H1 (cell line): ENCODE measurements at regions not wholly inside any gene's neighbourhood (a gene's known extent, or its start where the extent isn't known, plus 50 kb on each side); places are given as distances from the start of the nearest gene placed in this dataset.

ENCODE experiments used
- CTCF ChIA-PET: fragments of 300-600 bp; sonication (Branson Sonifier 250); formaldehyde crosslinking; loops from one replicate; lab custom pipeline; 2021; ENCODE audit not compliant: partially characterized antibody; lab: Charles Lee
- POLR2A ChIA-PET: fragments of 300-600 bp; sonication (Branson Sonifier 250); formaldehyde crosslinking; loops from one replicate; lab custom pipeline; 2021; ENCODE audit warnings: inconsistent platforms; ENCODE audit not compliant: partially characterized antibody; lab: Charles Lee
- DNase-seq, 2 experiments: peaks; one replicate each; pipeline versions ENCODE4 v3.0.0 to v3.0.0-alpha.2; 2010 to 2022; ENCODE audit warnings: low spot score in 2 of 2, low read depth in 1 of 2, mixed read lengths in 1 of 2
- FAIRE-seq: peaks from 2 replicates; lab custom pipeline; 2011; peaks lifted over from hg19 to GRCh38; lab: Jason Lieb, UNC
- H2AFZ ChIP-seq: 2 replicates; pipeline ENCODE4 v1.8.1; 2012; ENCODE audit warnings: low read length, inconsistent platforms
- H2AK5ac ChIP-seq: 2 replicates; pipeline ENCODE4 v1.6.1; 2013; ENCODE audit warnings: low read depth, low read length
- H2BK120ac ChIP-seq: replicated peaks from 2 replicates; pipeline ENCODE3; 2013; ENCODE audit warnings: low read depth, low read length, inconsistent platforms
- H2BK12ac ChIP-seq: 2 replicates; pipeline ENCODE4 v1.6.1; 2013; ENCODE audit warnings: low read depth, low read length
- H2BK15ac ChIP-seq: 2 replicates; pipeline ENCODE4 v1.6.1; 2013; ENCODE audit warnings: low read length
- H2BK20ac ChIP-seq: 2 replicates; pipeline ENCODE4 v1.6.1; 2013; ENCODE audit warnings: low read length
- H2BK5ac ChIP-seq: 2 replicates; pipeline ENCODE4 v1.6.1; 2013; ENCODE audit warnings: low read depth, low read length
- H3K14ac ChIP-seq: 2 replicates; pipeline ENCODE4 v1.6.1; 2013; ENCODE audit warnings: inconsistent platforms; ENCODE audit not compliant: insufficient read length
- H3K18ac ChIP-seq: 2 replicates; pipeline ENCODE4 v1.6.1; 2013; ENCODE audit warnings: low read length; ENCODE audit errors: extremely low read depth
- H3K23ac ChIP-seq: 2 replicates; pipeline ENCODE4 v1.6.1; 2013; ENCODE audit warnings: inconsistent platforms; ENCODE audit not compliant: insufficient read length
- H3K23me2 ChIP-seq: 2 replicates; pipeline ENCODE4 v1.6.1; 2013; ENCODE audit warnings: low read depth, low read length
- H3K27ac ChIP-seq: 2 replicates; pipeline ENCODE4 v1.6.1; 2011; ENCODE audit warnings: low read depth, low read length, inconsistent platforms
- H3K27me3 ChIP-seq, 4 experiments: replicated peaks in 1 of 4; 1 replicate in 1 of 4; 2 replicates in 3 of 4; pipeline versions ENCODE4 v1.6.1 to v1.8.1; 2011 to 2013; ENCODE audit warnings: low read length in 3 of 4, mild to moderate bottlenecking in 3 of 4, inconsistent platforms in 2 of 4, mixed read lengths in 2 of 4, moderate library complexity in 1 of 4; ENCODE audit not compliant: control insufficient read depth in 3 of 4, insufficient read depth in 3 of 4; ENCODE audit errors: extremely low read depth in 1 of 4
- H3K36me3 ChIP-seq, 4 experiments: 2 replicates each; pipeline versions ENCODE4 v1.6.1 to v1.8.1; 2011 to 2013; ENCODE audit warnings: mild to moderate bottlenecking in 4 of 4, low read length in 3 of 4, moderate library complexity in 2 of 4, control low read depth in 1 of 4, inconsistent platforms in 1 of 4; ENCODE audit not compliant: insufficient read depth in 4 of 4, control insufficient read depth in 2 of 4
- H3K4ac ChIP-seq: replicated peaks from 2 replicates; pipeline ENCODE3; 2013; ENCODE audit warnings: low read length, low read depth, mixed read lengths, inconsistent platforms; ENCODE audit not compliant: insufficient read length
- H3K4me1 ChIP-seq, 4 experiments: replicated peaks in 1 of 4; 1 replicate in 1 of 4; 2 replicates in 3 of 4; pipeline versions ENCODE4 v1.6.1 to v1.8.1; 2011 to 2013; ENCODE audit warnings: low read length in 3 of 4, inconsistent platforms in 2 of 4, mixed read lengths in 1 of 4; ENCODE audit not compliant: insufficient read depth in 4 of 4, control insufficient read depth in 3 of 4
- H3K4me2 ChIP-seq, 2 experiments: 2 replicates each; pipeline versions ENCODE4 v1.6.1 to v1.8.1; 2011 to 2013; ENCODE audit warnings: low read depth in 2 of 2, low read length in 2 of 2, control low read depth in 1 of 2, inconsistent platforms in 1 of 2, mild to moderate bottlenecking in 1 of 2; ENCODE audit not compliant: insufficient read depth in 1 of 2
- H3K4me3 ChIP-seq, 4 experiments: fragments of 200-600, 300-600 bp in 1 of 4; sonication (generic), shearing (Covaris generic), sonication (Bioruptor Twin) in 1 of 4; 2 replicates each; pipeline versions ENCODE4 v1.5.1 to v1.8.1; 2011 to 2016; ENCODE audit warnings: low read length in 4 of 4, low read depth in 3 of 4, control low read depth in 2 of 4, inconsistent platforms in 2 of 4, mild to moderate bottlenecking in 2 of 4, mixed read lengths in 1 of 4, moderate library complexity in 1 of 4; ENCODE audit not compliant: insufficient read depth in 2 of 4; ENCODE audit errors: extremely low read depth in 1 of 4
- H3K56ac ChIP-seq: replicated peaks from 2 replicates; pipeline ENCODE3; 2013; ENCODE audit warnings: low read depth, mild to moderate bottlenecking, mixed read lengths, low read length, inconsistent platforms; ENCODE audit not compliant: insufficient read length
- H3K79me1 ChIP-seq: 2 replicates; pipeline ENCODE4 v1.6.1; 2013; ENCODE audit warnings: low read depth, low read length, control low read depth
- H3K79me2 ChIP-seq, 2 experiments: 2 replicates each; pipeline versions ENCODE4 v1.6.1 to v1.8.1; 2012 to 2013; ENCODE audit warnings: low read length in 2 of 2, mild to moderate bottlenecking in 2 of 2, inconsistent platforms in 1 of 2; ENCODE audit not compliant: insufficient read depth in 2 of 2, control insufficient read depth in 1 of 2
- H3K9ac ChIP-seq, 4 experiments: replicated peaks in 1 of 4; 1 replicate in 1 of 4; 2 replicates in 3 of 4; pipeline versions ENCODE4 v1.6.1 to v1.8.1; 2011 to 2013; ENCODE audit warnings: low read depth in 3 of 4, low read length in 3 of 4, control low read depth in 2 of 4, mild to moderate bottlenecking in 2 of 4, moderate library complexity in 2 of 4, inconsistent platforms in 1 of 4; ENCODE audit errors: extremely low read depth in 1 of 4
- H3K9me3 ChIP-seq, 2 experiments: 2 replicates each; pipeline versions ENCODE4 v1.6.1 to v1.8.1; 2012 to 2013; ENCODE audit warnings: mild to moderate bottlenecking in 2 of 2, moderate library complexity in 2 of 2, control low read depth in 1 of 2, inconsistent platforms in 1 of 2, low read depth in 1 of 2, low read length in 1 of 2, mixed read lengths in 1 of 2; ENCODE audit not compliant: insufficient read depth in 2 of 2
- H4K20me1 ChIP-seq, 2 experiments: replicated peaks in 1 of 2; 2 replicates each; pipeline versions ENCODE3 to v1.8.1; 2011 to 2013; ENCODE audit warnings: inconsistent platforms in 2 of 2, low read length in 2 of 2, mild to moderate bottlenecking in 1 of 2; ENCODE audit not compliant: insufficient read depth in 2 of 2, control insufficient read depth in 1 of 2
- H4K5ac ChIP-seq: 2 replicates; pipeline ENCODE4 v1.6.1; 2013; ENCODE audit warnings: low read length, low read depth, mixed read lengths, inconsistent platforms; ENCODE audit not compliant: insufficient read length
- H4K8ac ChIP-seq: 2 replicates; pipeline ENCODE4 v1.8.0; 2013; ENCODE audit warnings: mild to moderate bottlenecking, moderate library complexity, low read length, inconsistent platforms; ENCODE audit not compliant: insufficient read depth; ENCODE audit errors: extremely low read depth
- H4K91ac ChIP-seq: replicated peaks from 2 replicates; pipeline ENCODE3; 2013; ENCODE audit warnings: low read length, mixed read lengths, inconsistent platforms; ENCODE audit not compliant: insufficient read length
- SRF ChIP-seq: IDR thresholded peaks from 2 replicates; pipeline ENCODE4 v1.6.1; 2011; ENCODE audit warnings: mild to moderate bottlenecking, low read depth, low read length, moderate library complexity
- TEAD4 ChIP-seq: IDR thresholded peaks from 2 replicates; pipeline ENCODE4 v1.6.1; 2012; ENCODE audit warnings: low read depth, low read length, inconsistent platforms, mixed read lengths
- WGBS, 2 experiments: shearing (Covaris generic) in 1 of 2; methylation state at CpG; one replicate each; pipeline versions ENCODE4 v1.1.6 to v1.1.7; 2013 to 2015; ENCODE audit warnings: low lambda C conversion rate in 2 of 2, mixed read lengths in 2 of 2, inconsistent platforms in 1 of 2, low coverage in 1 of 2, missing lambda C conversion rate in 1 of 2; ENCODE audit not compliant: insufficient replicate concordance in 2 of 2, insufficient coverage in 1 of 2, insufficient read length in 1 of 2; ENCODE audit errors: extremely low coverage in 1 of 2, missing lambda C conversion rate in 1 of 2; 5-methylcytosine and 5-hydroxymethylcytosine counted together

DNA sequence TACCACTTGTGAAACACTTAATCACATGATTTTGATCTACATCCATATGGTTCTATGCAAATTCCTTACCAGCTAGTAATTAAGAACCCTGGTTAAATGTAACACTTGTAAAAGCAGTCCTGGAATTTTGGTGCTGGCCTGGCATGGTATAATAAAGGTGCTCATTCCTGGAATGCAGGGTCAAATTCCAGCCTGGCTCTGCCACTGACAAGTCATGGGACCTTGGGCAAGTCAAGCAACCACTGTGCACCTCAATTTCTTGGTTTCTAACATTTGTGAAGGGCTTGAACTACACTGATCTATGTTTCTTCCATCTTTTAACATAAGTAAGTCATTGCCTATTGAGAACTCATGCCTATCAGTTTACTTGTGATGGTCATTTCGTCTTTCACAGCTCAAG, 91.9 kb upstream of the PIK3CG start:
- Histone ChIP-seq H3K79me1 (no peaks in the 10 kb centered on the region), H2BK5ac (no peak overlapping the region), H3K4me1 (peaks cover 0 to 3% (median 0%) of the 10 kb centered on the region in 4 experiments; a peak in 1 of 7 replicates), H2AFZ (0 out of 2 replicates have a peak overlapping the region, but pooled peaks have one; percentile 12), H3K9me3 (no peaks in the 10 kb centered on the region), H3K4me2 (no peak overlapping the region), H3K56ac (no peak overlapping the region), H4K20me1 (no peaks in the 10 kb centered on the region), H4K8ac (no peak overlapping the region), H3K23me2 (no peaks in the 10 kb centered on the region), H2BK12ac (no peak overlapping the region), H3K23ac (no peak overlapping the region), H3K9ac (no peak overlapping the region), H3K79me2 (no peaks in the 10 kb centered on the region), H2BK120ac (no peak overlapping the region), H3K18ac (no peak overlapping the region), H3K14ac (no peak overlapping the region), H4K91ac (no peak overlapping the region), H2BK20ac (no peak overlapping the region), H2AK5ac (no peak overlapping the region), H3K4ac (no peak overlapping the region), H4K5ac (no peak overlapping the region), H3K27me3 (no peaks in the 10 kb centered on the region), H3K36me3 (no peaks in the 10 kb centered on the region; a peak in 1 of 8 replicates), H3K27ac (no peak overlapping the region), H2BK15ac (no peak overlapping the region), H3K4me3 (no peak overlapping the region)
- POLR2A ChIA-PET: interaction anchor here (1.2 kb wide), 1 partner anchor 396 kb away, joined by 4 read pairs; no protein-coding TSS in a partner anchor
- WGBS, 2 experiments: 94% methylated on average over 1 of the region's 1 CpG; no CpG with 5 or more reads in 1 of the 2 experiments
- no peak for FAIRE-seq
- CTCF ChIA-PET: no interaction called here
- no peak for DNase-seq
- TF ChIP-seq SRF: no peak
- peak; percentile 83 for TF ChIP-seq TEAD4
